HEK293 (cell line): ENCODE measurements at regions not wholly inside any gene's neighbourhood (a gene's known extent, or its start where the extent isn't known, plus 50 kb on each side); places are given as distances from the start of the nearest gene placed in this dataset.

Experiments used
- KLF16 ChIP-seq: fragments of 450-650 bp; formaldehyde crosslinking; IDR thresholded peaks from 2 replicates; pipeline ENCODE4 v1.5.1; 2017; ENCODE audit warnings: missing biosample characterization, missing genetic modification characterization
- KLF8 ChIP-seq: fragments of 450-650 bp; formaldehyde crosslinking; IDR thresholded peaks from 2 replicates; pipeline ENCODE4 v1.5.1; 2016; ENCODE audit warnings: missing biosample characterization, missing genetic modification characterization
- YY1 ChIP-seq: fragments of 450-650 bp; formaldehyde crosslinking; IDR thresholded peaks from 2 replicates; pipeline ENCODE4 v1.5.1; 2018; ENCODE audit warnings: missing biosample characterization, missing genetic modification characterization
- ZBTB7A ChIP-seq: fragments of 450-650 bp; formaldehyde crosslinking; IDR thresholded peaks from 2 replicates; pipeline ENCODE4 v1.5.1; 2016; ENCODE audit warnings: low read depth, missing biosample characterization, missing genetic modification characterization
- ZNF175 ChIP-seq: fragments of 450-650 bp; formaldehyde crosslinking; IDR thresholded peaks from 2 replicates; pipeline ENCODE4 v1.5.1; 2016; ENCODE audit warnings: missing biosample characterization, missing genetic modification characterization
- ZNF473 ChIP-seq: fragments of 450-650 bp; formaldehyde crosslinking; IDR thresholded peaks from 2 replicates; pipeline ENCODE4 v1.5.1; 2017; ENCODE audit warnings: missing biosample characterization, missing genetic modification characterization
- TF ChIP-seq, protein P1 (sequence below): fragments of 450-650 bp; formaldehyde crosslinking; IDR thresholded peaks from 2 replicates; pipeline ENCODE4 v1.5.1; 2016; ENCODE audit warnings: missing biosample characterization, missing genetic modification characterization

DNA sequence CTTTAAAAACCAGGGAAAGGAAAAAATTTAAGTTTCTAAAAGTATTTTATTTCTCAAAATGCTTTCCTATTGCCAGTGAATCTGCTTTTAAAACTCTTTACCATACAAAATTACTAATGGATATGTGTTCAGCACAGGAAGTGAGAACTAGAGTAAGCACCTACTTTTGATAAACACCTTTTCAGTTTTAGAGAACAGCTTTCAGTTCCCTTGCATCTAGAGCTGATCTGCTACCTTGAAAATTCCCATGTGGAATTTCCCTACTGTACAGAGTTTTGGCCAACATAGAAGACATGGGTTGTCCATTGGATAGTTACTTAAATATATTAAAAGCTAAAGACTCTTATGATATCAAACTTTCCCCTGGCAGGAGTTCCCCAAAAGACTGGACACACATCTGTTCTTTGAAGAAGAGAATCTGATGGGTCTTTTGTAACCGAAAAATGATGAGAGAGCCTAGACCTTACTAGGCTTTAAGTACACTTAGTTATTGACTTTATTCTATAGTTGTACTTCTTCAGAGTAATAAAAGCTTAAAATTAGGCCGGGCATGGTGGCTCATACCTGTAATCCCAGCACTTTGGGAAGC is 112.1 kb upstream of the CNTNAP4 start:
- TF ChIP-seq ZNF473 (tag by site-specific recombination) (no peak), ZBTB7A (no peak), YY1 (tag by site-specific recombination) (no peak), KLF16 (tag by site-specific recombination) (no peak), ZNF175 (tag by site-specific recombination) (no peak), KLF8 (no peak)
- TF ChIP-seq, protein P1, sequence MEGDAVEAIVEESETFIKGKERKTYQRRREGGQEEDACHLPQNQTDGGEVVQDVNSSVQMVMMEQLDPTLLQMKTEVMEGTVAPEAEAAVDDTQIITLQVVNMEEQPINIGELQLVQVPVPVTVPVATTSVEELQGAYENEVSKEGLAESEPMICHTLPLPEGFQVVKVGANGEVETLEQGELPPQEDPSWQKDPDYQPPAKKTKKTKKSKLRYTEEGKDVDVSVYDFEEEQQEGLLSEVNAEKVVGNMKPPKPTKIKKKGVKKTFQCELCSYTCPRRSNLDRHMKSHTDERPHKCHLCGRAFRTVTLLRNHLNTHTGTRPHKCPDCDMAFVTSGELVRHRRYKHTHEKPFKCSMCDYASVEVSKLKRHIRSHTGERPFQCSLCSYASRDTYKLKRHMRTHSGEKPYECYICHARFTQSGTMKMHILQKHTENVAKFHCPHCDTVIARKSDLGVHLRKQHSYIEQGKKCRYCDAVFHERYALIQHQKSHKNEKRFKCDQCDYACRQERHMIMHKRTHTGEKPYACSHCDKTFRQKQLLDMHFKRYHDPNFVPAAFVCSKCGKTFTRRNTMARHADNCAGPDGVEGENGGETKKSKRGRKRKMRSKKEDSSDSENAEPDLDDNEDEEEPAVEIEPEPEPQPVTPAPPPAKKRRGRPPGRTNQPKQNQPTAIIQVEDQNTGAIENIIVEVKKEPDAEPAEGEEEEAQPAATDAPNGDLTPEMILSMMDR: no peak
